ENCODE measurements at regions not wholly inside any gene's neighbourhood (a gene's known extent, or its start where the extent isn't known, plus 50 kb on each side); places are given as distances from the start of the nearest gene placed in this dataset.
"Not testable (repeated sequence)": the region's sequence is repeated elsewhere in the genome, so short reads cannot be mapped to it uniquely, and the experiment has no call there.

DNA sequence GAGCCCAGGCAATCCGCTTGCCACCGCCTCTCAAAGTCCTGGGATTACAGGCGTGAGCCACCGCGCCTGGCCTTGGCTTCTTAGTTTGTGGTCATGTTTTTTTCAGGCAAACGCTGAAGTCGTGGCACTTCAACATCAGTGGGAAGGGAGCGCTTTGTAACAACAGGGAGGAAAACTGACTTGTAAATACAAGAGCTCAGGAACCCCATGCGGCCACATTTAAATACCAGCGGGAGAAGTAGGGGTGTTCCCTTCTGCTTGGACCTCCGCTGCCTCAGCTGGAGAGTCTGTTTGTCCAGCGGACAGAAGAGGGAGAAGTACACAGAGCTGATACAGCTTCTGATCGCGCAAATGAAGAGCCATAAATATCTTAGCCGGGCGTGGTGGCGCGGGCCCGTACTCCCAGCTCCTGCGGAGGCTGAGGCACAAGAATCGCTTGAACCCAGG is 108.7 kb upstream of the KMT2C start:
- TF ChIP-seq, protein P1, sequence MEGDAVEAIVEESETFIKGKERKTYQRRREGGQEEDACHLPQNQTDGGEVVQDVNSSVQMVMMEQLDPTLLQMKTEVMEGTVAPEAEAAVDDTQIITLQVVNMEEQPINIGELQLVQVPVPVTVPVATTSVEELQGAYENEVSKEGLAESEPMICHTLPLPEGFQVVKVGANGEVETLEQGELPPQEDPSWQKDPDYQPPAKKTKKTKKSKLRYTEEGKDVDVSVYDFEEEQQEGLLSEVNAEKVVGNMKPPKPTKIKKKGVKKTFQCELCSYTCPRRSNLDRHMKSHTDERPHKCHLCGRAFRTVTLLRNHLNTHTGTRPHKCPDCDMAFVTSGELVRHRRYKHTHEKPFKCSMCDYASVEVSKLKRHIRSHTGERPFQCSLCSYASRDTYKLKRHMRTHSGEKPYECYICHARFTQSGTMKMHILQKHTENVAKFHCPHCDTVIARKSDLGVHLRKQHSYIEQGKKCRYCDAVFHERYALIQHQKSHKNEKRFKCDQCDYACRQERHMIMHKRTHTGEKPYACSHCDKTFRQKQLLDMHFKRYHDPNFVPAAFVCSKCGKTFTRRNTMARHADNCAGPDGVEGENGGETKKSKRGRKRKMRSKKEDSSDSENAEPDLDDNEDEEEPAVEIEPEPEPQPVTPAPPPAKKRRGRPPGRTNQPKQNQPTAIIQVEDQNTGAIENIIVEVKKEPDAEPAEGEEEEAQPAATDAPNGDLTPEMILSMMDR (IDR thresholded peaks at IDR 0.05): no peak
- no peak for DNase-seq
- Histone ChIP-seq H3K36me3 (ENCODE audit: insufficient read depth in 1 of 2, low read depth in 1 of 2) (no peaks in the 10 kb centered on the region), H3K27ac (no peak overlapping the region), H3K27me3 (ENCODE audit: insufficient read depth in 3 of 3, low read length in 2 of 3) (no peaks in the 10 kb centered on the region), H3K9me3 (no peaks in the 10 kb centered on the region), H3K4me1 (no peaks in the 10 kb centered on the region), H3K4me3 (no peak overlapping the region)
- intact Hi-C loops (cut with DNase I): no loop called here
- ATAC-seq: no peak
- WGBS, 3 donors: 64 to 75% (median 67%) methylated on average over 21 of the region's 21 CpGs

DNA sequence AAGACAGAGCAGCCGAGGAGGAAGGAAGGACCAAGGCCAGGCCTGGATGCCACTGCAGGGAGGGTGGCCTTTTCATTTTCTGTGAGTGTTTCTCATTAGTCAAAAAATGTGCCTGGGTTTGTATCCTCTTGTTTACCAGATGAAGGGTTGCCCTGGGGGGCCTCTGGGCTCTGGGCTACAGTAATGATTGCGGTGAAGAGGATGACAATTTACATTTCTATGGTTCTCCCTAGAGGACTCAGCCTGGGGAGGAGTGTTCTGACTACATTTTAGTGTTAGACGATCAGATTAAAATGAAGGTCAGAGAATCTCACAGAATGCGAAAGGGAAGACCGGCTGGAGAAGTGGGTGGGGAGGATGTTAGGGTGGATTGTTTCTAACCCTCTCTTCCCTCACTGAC is 108.0 kb upstream of the KMT2C start:
- Histone ChIP-seq H3K27me3 (ENCODE audit: insufficient read depth in 3 of 3, low read length in 2 of 3) (no peaks in the 10 kb centered on the region), H3K27ac (no peak overlapping the region), H3K9me3 (no peaks in the 10 kb centered on the region), H3K4me3 (no peak overlapping the region), H3K4me1 (no peaks in the 10 kb centered on the region), H3K36me3 (ENCODE audit: insufficient read depth in 1 of 2, low read depth in 1 of 2) (no peaks in the 10 kb centered on the region)
- ATAC-seq (no peak), DNase-seq (no peak)
- intact Hi-C loops (cut with DNase I): no loop called here
- TF ChIP-seq, protein P1 (IDR thresholded peaks at IDR 0.05): no peak
- 44 to 58% (median 49%) methylated on average over 5 of the region's 5 CpGs for WGBS, 3 donors

DNA sequence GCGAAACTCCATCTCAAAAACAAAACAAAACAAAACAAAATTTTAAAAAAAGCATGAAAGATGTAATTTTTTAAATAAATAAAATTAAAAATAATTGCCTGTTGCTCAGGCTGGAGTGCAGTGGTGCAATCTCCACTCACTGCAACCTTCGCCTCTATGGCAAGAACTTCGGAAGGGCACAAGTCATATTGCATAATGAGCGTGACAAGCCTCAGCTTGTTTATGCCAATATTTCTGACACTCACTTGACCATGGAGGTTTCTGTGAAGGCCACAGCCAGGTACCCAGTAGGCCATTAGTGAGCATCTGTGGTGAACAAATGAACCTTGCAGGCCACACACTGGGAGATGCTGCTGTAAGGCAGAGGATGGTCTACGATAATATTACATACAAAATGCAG is 106.1 kb upstream of the KMT2C start:
- intact Hi-C loops (cut with DNase I): no loop called here
- 85 to 86% (median 85%) methylated on average over 5 of the region's 5 CpGs for WGBS, 3 donors
- no peak for DNase-seq

DNA sequence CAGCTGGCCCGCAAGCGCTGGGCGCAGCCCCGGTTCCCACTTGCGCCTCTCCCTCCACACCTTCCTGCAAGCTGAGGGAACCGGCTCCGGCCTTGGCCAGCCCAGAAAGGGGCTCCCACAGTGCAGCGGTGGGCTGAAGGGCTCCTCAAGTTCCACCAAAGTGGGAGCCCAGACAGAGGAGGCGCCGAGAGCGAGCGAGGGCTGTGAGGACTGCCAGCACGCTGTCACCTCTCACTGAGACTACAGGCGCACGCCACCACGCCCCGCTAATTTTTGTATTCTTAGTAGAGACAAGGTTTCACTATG is 103.3 kb upstream of the KMT2C start:
- H3K4me1 ChIP-seq; H3K27ac ChIP-seq; H3K4me3 ChIP-seq; H3K27me3 ChIP-seq (ENCODE audit: insufficient read depth in 3 of 3, low read length in 2 of 3); DNase-seq; H3K36me3 ChIP-seq (ENCODE audit: insufficient read depth in 1 of 2, low read depth in 1 of 2); H3K9me3 ChIP-seq; intact Hi-C loops (cut with DNase I); ATAC-seq: not testable (repeated sequence)
- 94 to 96% (median 95%) methylated on average over 13 to 17 of the region's 17 CpGs for WGBS, 3 donors

More for the DNA sequence above, 106.1 kb upstream of the KMT2C start:
- TF ChIP-seq, protein P1 (IDR thresholded peaks at IDR 0.05): no peak
- no peaks in the 10 kb centered on the region for H3K27me3 ChIP-seq (ENCODE audit: insufficient read depth in 3 of 3, low read length in 2 of 3)
- no peaks in the 10 kb centered on the region for H3K9me3 ChIP-seq
- H3K4me3 ChIP-seq: no peak overlapping the region
- no peak overlapping the region for H3K27ac ChIP-seq
- ATAC-seq: no peak
- H3K4me1 ChIP-seq: no peaks in the 10 kb centered on the region
- H3K36me3 ChIP-seq (ENCODE audit: insufficient read depth in 1 of 2, low read depth in 1 of 2): no peaks in the 10 kb centered on the region

DNA sequence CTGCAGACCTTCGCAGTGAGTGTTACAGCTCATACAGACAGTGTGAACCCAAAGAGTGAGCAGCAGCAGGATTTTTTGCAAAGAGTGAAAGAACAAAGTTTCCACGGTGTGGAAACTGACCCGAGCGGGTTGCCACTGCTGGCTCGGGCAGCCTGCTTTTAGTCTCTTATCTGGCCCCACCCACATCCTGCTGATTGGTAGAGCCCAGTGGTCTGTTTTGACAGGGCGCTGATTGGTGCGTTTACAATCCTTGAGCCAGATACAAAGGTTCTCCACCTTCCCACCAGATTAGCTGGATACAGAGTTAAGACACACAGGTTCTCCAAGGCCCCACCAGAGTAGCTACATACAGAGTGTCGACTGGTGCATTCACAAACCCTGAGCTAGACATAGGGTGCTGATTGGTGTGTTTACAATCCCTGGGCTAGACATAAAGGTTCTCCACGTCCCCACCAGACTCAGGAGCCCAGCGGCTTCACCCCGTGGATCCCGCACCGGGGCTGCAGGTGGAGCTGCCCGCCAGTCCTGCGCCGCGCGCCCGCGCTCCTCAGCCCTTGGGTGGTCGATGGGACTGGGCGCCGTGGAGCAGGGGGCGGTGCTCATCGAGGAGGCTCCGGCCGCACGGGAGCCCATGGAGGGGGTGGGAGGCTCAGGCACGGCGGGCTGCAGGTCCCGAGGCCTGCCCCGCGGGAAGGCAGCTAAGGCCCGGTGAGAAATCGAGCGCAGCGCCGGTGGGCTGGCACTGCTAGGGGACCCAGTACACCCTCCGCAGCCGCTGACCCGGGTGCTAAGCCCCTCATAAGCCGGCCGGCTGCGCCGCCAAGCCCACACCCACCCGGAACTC is 102.8 kb upstream of the KMT2C start:
- WGBS, 3 donors: 90 to 92% (median 91%) methylated on average over 33 to 46 of the region's 46 CpGs
- H3K9me3 ChIP-seq; H3K4me1 ChIP-seq; H3K36me3 ChIP-seq (ENCODE audit: insufficient read depth in 1 of 2, low read depth in 1 of 2); H3K4me3 ChIP-seq; H3K27me3 ChIP-seq (ENCODE audit: insufficient read depth in 3 of 3, low read length in 2 of 3); H3K27ac ChIP-seq; ATAC-seq; DNase-seq; intact Hi-C loops (cut with DNase I): not testable (repeated sequence)

DNA sequence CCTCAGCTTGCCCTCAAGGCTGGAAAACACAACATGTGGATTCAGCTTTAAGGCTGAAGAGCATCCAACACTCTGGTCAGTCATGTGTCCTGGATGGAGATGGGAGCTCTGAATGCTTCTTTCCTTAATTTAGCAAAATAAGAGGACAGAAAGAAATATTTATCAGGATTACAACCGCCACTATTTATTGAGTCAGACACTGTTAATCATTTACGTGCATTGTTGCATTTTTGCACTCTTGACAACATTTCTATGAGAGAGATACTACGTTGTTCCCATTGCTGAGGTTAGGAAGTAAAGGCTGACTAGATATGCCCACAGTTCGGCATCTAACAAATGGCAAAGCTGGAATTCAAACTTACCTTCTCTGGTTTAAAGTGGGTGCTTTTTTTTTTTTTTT is 101.8 kb upstream of the KMT2C start:
- intact Hi-C loops (cut with DNase I): no loop called here
- DNase-seq (no peak), ATAC-seq (no peak)
- no peak overlapping the region for H3K4me3 ChIP-seq
- no peaks in the 10 kb centered on the region for H3K36me3 ChIP-seq (ENCODE audit: insufficient read depth in 1 of 2, low read depth in 1 of 2)
- TF ChIP-seq, protein P1 (IDR thresholded peaks at IDR 0.05): no peak
- no peak overlapping the region for H3K27ac ChIP-seq
- no peaks in the 10 kb centered on the region for H3K4me1 ChIP-seq
- WGBS, 3 donors: 58 to 72% (median 64%) methylated on average over 4 of the region's 4 CpGs
- H3K9me3 ChIP-seq: no peaks in the 10 kb centered on the region
- no peaks in the 10 kb centered on the region for H3K27me3 ChIP-seq (ENCODE audit: insufficient read depth in 3 of 3, low read length in 2 of 3)
